A673 (cell line): ENCODE measurements at regions not wholly inside any gene's neighbourhood (a gene's known extent, or its start where the extent isn't known, plus 50 kb on each side); places are given as distances from the start of the nearest gene placed in this dataset.

ENCODE experiments used
- EZH2 ChIP-seq: fragments of 200-600 bp; sonication (generic); IDR thresholded peaks from 2 replicates; pipeline ENCODE4 v1.6.1; 2017; ENCODE audit warnings: borderline replicate concordance, low read depth, mild to moderate bottlenecking, mixed read lengths, antibody characterized with exemption, low read length; ENCODE audit not compliant: poor library complexity, severe bottlenecking
- TF ChIP-seq, protein P1 (sequence below): fragments of 300-800, 200-600 bp; sonication (generic); conservative IDR thresholded peaks from 2 replicates; pipeline ENCODE4 v1.5.1; 2017; ENCODE audit warnings: low read depth, mild to moderate bottlenecking, antibody characterized with exemption, low read length, moderate library complexity, mixed read lengths

DNA sequence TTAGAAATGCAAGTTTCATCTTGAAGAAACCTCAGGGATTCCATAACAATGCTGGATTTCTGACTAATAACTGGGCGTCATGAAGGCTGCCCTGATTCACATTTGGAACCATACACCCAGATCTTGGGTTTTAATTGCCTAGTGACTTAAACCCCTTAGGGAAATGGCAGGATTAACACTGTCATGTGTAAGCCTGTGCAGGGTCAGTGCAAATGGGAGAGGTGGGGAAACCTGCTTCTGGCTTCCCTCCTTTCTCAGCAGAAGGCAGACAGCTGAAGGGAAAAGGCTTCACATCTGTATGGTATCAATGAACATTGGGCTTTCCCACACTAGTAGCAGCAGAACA is 364.2 kb downstream of the ANKRD30A start:
- no peak for TF ChIP-seq EZH2
- TF ChIP-seq, protein P1, sequence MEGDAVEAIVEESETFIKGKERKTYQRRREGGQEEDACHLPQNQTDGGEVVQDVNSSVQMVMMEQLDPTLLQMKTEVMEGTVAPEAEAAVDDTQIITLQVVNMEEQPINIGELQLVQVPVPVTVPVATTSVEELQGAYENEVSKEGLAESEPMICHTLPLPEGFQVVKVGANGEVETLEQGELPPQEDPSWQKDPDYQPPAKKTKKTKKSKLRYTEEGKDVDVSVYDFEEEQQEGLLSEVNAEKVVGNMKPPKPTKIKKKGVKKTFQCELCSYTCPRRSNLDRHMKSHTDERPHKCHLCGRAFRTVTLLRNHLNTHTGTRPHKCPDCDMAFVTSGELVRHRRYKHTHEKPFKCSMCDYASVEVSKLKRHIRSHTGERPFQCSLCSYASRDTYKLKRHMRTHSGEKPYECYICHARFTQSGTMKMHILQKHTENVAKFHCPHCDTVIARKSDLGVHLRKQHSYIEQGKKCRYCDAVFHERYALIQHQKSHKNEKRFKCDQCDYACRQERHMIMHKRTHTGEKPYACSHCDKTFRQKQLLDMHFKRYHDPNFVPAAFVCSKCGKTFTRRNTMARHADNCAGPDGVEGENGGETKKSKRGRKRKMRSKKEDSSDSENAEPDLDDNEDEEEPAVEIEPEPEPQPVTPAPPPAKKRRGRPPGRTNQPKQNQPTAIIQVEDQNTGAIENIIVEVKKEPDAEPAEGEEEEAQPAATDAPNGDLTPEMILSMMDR: no peak
